ENCODE measurements at regions not wholly inside any gene's neighbourhood (a gene's known extent, or its start where the extent isn't known, plus 50 kb on each side); places are given as distances from the start of the nearest gene placed in this dataset.

DNA sequence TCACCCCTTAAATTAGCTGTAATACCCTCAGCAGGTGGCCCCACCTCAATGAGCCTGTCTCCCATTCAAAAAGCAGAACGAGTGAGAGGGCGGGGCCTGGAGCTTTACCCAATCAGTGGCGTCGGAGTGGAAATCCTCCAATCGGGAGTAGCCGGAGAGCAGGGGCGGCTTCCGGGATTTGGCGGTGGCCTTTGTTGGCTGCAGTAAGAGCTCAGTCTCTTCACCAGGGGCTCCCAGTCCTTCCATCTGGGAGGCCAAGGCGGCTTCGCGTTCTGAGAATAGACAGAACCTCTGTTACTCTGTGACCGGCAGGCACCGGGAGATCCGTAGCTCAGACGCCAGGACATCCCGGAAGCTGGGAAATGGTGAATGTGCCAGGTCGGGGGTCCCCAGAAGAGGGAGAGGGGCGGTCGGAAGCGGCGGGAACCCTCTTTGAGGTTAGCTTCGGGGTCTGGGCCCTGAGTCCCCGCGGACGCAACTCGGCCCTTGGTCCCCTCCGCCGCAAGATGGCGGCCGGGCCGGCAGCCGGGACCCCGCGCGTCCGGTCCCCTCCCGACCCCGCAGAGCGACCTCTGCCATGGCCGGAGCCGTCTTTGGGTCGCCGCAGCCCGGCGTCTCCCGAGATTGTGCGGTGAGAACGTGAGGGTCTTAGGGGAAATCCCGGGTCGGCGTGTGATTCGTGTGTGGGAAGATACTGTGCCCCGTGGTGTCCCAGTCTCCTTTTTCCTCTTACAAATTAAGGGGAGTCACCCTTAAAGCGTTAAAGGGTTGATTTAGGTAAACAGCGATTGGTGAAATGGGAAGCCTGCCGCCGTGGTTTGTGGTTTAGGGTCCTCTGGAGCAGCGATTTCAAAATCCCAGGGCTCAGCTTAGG, 160.3 kb upstream of the ZNF267 start (continued):
- no peak for TF ChIP-seq HDAC6 (IDR thresholded peaks at IDR 0.05; ENCODE audit: low read depth, low read length)
- TF ChIP-seq MAFK (IDR thresholded peaks at IDR 0.05; ENCODE audit: low read depth, low read length) = no peak
- TF ChIP-seq CHD2 (IDR thresholded peaks at IDR 0.05; ENCODE audit: low read length) = peak; percentile 46; the same call in 1 of the 2 replicates
- TF ChIP-seq, protein P1, sequence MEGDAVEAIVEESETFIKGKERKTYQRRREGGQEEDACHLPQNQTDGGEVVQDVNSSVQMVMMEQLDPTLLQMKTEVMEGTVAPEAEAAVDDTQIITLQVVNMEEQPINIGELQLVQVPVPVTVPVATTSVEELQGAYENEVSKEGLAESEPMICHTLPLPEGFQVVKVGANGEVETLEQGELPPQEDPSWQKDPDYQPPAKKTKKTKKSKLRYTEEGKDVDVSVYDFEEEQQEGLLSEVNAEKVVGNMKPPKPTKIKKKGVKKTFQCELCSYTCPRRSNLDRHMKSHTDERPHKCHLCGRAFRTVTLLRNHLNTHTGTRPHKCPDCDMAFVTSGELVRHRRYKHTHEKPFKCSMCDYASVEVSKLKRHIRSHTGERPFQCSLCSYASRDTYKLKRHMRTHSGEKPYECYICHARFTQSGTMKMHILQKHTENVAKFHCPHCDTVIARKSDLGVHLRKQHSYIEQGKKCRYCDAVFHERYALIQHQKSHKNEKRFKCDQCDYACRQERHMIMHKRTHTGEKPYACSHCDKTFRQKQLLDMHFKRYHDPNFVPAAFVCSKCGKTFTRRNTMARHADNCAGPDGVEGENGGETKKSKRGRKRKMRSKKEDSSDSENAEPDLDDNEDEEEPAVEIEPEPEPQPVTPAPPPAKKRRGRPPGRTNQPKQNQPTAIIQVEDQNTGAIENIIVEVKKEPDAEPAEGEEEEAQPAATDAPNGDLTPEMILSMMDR (IDR thresholded peaks at IDR 0.05; ENCODE audit: control extremely low read depth in 1 of 3, insufficient read depth in 1 of 3, low read depth in 1 of 3, low read length in 3 of 3) = no peak
- TF ChIP-seq POLR2AphosphoS5 (IDR thresholded peaks at IDR 0.05; ENCODE audit: low read depth, low read length) = peak; percentile 97
- peak; percentile 94 to 96 for TF ChIP-seq POLR2A (IDR thresholded peaks at IDR 0.05; ENCODE audit: control extremely low read depth in 1 of 2, low read depth in 2 of 2, low read length in 2 of 2)
- TF ChIP-seq RBBP5 (IDR thresholded peaks at IDR 0.05; ENCODE audit: borderline replicate concordance, low read depth, low read length) = peak; percentile 42; the same call in 1 of the 2 replicates
- peak; percentile 11; the same call in 1 of the 2 replicates for TF ChIP-seq SP2 (IDR thresholded peaks at IDR 0.05; ENCODE audit: low read length)
- TF ChIP-seq BACH1 (IDR thresholded peaks at IDR 0.05; ENCODE audit: low read length) = no peak
- no peak for TF ChIP-seq SAP30 (IDR thresholded peaks at IDR 0.05; ENCODE audit: insufficient read depth, insufficient replicate concordance, low read length)
- no peak for TF ChIP-seq E2F6 (IDR thresholded peaks at IDR 0.05)
- TF ChIP-seq, protein P2, sequence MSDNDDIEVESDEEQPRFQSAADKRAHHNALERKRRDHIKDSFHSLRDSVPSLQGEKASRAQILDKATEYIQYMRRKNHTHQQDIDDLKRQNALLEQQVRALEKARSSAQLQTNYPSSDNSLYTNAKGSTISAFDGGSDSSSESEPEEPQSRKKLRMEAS (IDR thresholded peaks at IDR 0.05) = no peak
- peak; percentile 97 for TF ChIP-seq PHF8 (conservative IDR thresholded peaks at IDR 0.05; ENCODE audit: low read depth, low read length)
- peak; percentile 97 for TF ChIP-seq TAF7 (optimal IDR thresholded peaks at IDR 0.05; ENCODE audit: borderline replicate concordance, low read depth, low read length)
- TF ChIP-seq ASH2L (IDR thresholded peaks at IDR 0.05; ENCODE audit: low read length) = no peak
- no peak for TF ChIP-seq KDM5A (IDR thresholded peaks at IDR 0.05; ENCODE audit: low read length)
- no peak for TF ChIP-seq EGR1 (IDR thresholded peaks at IDR 0.05; ENCODE audit: borderline replicate concordance, low read depth, low read length)
- no peak for TF ChIP-seq CBX8 (IDR thresholded peaks at IDR 0.05; ENCODE audit: borderline replicate concordance, low read depth, low read length)
- TF ChIP-seq GTF2F1 (IDR thresholded peaks at IDR 0.05; ENCODE audit: borderline replicate concordance, low read depth, low read length) = peak; percentile 72
